ENCODE measurements at regions not wholly inside any gene's neighbourhood (a gene's known extent, or its start where the extent isn't known, plus 50 kb on each side); places are given as distances from the start of the nearest gene placed in this dataset.

- TF ChIP-seq CTCF (IDR thresholded peaks at IDR 0.05; ENCODE audit: extremely low read depth in 1 of 2, insufficient read depth in 1 of 2, low read depth in 1 of 2, low read length in 2 of 2) (no peak), EZH2 (IDR thresholded peaks at IDR 0.05; ENCODE audit: borderline replicate concordance, low read depth, low read length, severe bottlenecking) (no peak), POLR2AphosphoS5 (IDR thresholded peaks at IDR 0.05; ENCODE audit: insufficient read depth, low read depth, low read length) (no peak), MYC (IDR thresholded peaks at IDR 0.05; ENCODE audit: low read depth, low read length) (no peak), POLR2A (IDR thresholded peaks at IDR 0.05; ENCODE audit: low read depth, low read length) (no peak), JUN (IDR thresholded peaks at IDR 0.05; ENCODE audit: borderline replicate concordance, insufficient read depth, insufficient read length, low read depth) (no peak), GATA2 (IDR thresholded peaks at IDR 0.05; ENCODE audit: insufficient read depth, insufficient read length, low read depth, low read length) (no peak), MAX (IDR thresholded peaks at IDR 0.05; ENCODE audit: insufficient read depth, insufficient read length) (no peak)
Measured at GRCh38 chr1:103942029-103942428, 192.3 kb downstream of the AMY1C start.

All from endothelial cell of umbilical vein (primary cell).